ENCODE measurements at regions not wholly inside any gene's neighbourhood (a gene's known extent, or its start where the extent isn't known, plus 50 kb on each side); places are given as distances from the start of the nearest gene placed in this dataset.

DNA sequence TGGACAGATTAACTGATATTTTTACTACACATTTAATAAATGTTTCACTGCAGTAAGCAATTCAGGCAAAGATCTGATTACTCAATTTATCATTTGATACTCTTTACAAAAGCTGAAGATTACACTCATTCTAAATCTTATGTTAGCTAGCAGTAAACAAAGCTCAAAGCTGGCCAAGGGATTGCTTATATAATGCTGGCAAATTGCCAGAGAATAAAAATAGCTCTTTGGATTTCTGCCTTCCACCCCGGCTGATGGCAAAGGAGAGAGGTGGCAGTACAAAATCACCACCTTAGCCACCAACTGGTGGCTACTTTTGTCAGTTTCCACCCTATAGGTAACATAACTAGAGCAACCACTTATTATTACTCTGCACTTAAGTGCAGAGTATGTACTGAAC, 320.5 kb downstream of the FSIP2 start:
- no CpG with 5 or more reads among the region's 1 CpG for WGBS (ENCODE audit: extremely low coverage, insufficient coverage, insufficient read length)

DNA sequence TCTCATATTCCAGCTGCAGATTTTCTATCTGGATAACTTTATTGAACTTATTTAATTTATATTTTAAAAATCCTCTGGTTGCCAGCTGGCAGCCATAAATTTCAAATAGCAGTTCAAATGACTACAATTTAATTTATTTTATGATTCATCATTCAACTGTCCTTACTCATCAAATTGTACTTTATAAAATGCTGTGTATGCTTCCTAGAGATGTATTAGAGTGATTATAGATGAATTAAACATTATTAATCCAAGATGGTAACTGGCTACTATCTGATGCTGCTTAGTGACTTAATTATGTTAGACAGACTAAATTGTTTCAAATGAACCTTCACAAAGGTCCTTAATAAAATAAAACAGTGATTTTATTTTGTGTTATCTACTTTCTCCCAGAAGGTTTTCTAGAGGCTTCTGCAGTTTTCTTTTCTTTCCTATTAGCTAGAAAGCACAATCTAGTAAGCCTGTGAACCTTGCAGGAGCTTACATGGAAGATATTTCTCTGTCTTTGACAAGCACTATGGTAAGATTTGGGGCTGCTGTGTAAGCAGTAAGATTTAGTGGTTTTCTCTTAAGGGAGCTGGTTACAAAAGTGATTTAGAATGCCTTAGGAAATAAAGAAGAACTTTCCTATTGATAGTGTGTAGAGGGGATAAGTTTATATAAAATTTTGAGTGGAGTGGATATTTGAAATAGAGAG, 322.3 kb downstream of the FSIP2 start:
- Histone ChIP-seq H3K4me3 (ENCODE audit: low read depth, low read length) (no peak overlapping the region), H3K4me2 (ENCODE audit: low read length) (no peak overlapping the region), H3K9ac (ENCODE audit: low read length) (no peak overlapping the region), H3K79me2 (ENCODE audit: control insufficient read depth, insufficient read depth, low read length, poor library complexity) (no peaks in the 10 kb centered on the region), H3K27ac (ENCODE audit: low read depth, low read length) (no peak overlapping the region), H2AFZ (ENCODE audit: insufficient read depth, low read length, poor library complexity) (no peak overlapping the region), H3K4me1 (ENCODE audit: control insufficient read depth in 1 of 2, insufficient read depth in 2 of 2, low read length in 2 of 2) (no peaks in the 10 kb centered on the region), H3K4ac (ENCODE audit: low read depth, low read length) (no peak overlapping the region), H3K14ac (ENCODE audit: low read length) (no peak overlapping the region), H3K36me3 (ENCODE audit: control insufficient read depth in 1 of 2, insufficient read depth in 2 of 2, low read length in 2 of 2) (no peaks in the 10 kb centered on the region), H3K9me3 (ENCODE audit: insufficient read depth, low read depth, low read length) (no peaks in the 10 kb centered on the region), H3K18ac (ENCODE audit: low read length) (no peak overlapping the region), H3K27me3 (ENCODE audit: insufficient read depth, low read length) (no peaks in the 10 kb centered on the region), H2BK12ac (ENCODE audit: low read length) (no peak overlapping the region), H2BK120ac (ENCODE audit: insufficient read depth, low read length, poor library complexity) (no peak overlapping the region), H3K23ac (ENCODE audit: low read length) (no peak overlapping the region), H3K79me1 (ENCODE audit: low read length) (no peaks in the 10 kb centered on the region), H4K8ac (ENCODE audit: low read depth, low read length) (no peak overlapping the region), H2AK5ac (ENCODE audit: low read length) (no peak overlapping the region), H2BK5ac (ENCODE audit: low read depth, low read length, poor library complexity) (no peak overlapping the region), H4K12ac (ENCODE audit: low read depth, low read length) (no peak overlapping the region), H4K91ac (ENCODE audit: low read depth, low read length) (no peak overlapping the region)
- DNase-seq = no peak

More for the DNA sequence above, 320.5 kb downstream of the FSIP2 start:
- H3K14ac ChIP-seq (ENCODE audit: low read length) = no peak overlapping the region
- H3K9me3 ChIP-seq (ENCODE audit: insufficient read depth, low read depth, low read length) = no peaks in the 10 kb centered on the region
- no peaks in the 10 kb centered on the region for H3K27me3 ChIP-seq (ENCODE audit: insufficient read depth, low read length)
- H3K79me2 ChIP-seq (ENCODE audit: control insufficient read depth, insufficient read depth, low read length, poor library complexity) = no peaks in the 10 kb centered on the region
- no peak overlapping the region for H4K12ac ChIP-seq (ENCODE audit: low read depth, low read length)
- no peaks in the 10 kb centered on the region for H3K36me3 ChIP-seq (ENCODE audit: control insufficient read depth in 1 of 2, insufficient read depth in 2 of 2, low read length in 2 of 2)
- H2AFZ ChIP-seq (ENCODE audit: insufficient read depth, low read length, poor library complexity) = no peak overlapping the region
- H3K79me1 ChIP-seq (ENCODE audit: low read length) = no peaks in the 10 kb centered on the region
- H3K4me1 ChIP-seq (ENCODE audit: control insufficient read depth in 1 of 2, insufficient read depth in 2 of 2, low read length in 2 of 2) = no peaks in the 10 kb centered on the region
- H4K8ac ChIP-seq (ENCODE audit: low read depth, low read length) = no peak overlapping the region
- H3K4ac ChIP-seq (ENCODE audit: low read depth, low read length) = no peak overlapping the region
- H3K4me3 ChIP-seq (ENCODE audit: low read depth, low read length) = no peak overlapping the region
- H3K9ac ChIP-seq (ENCODE audit: low read length) = no peak overlapping the region
- H2BK120ac ChIP-seq (ENCODE audit: insufficient read depth, low read length, poor library complexity) = no peak overlapping the region
- no peak overlapping the region for H2AK5ac ChIP-seq (ENCODE audit: low read length)
- H2BK5ac ChIP-seq (ENCODE audit: low read depth, low read length, poor library complexity) = no peak overlapping the region
- no peak overlapping the region for H3K4me2 ChIP-seq (ENCODE audit: low read length)
- no peak overlapping the region for H4K91ac ChIP-seq (ENCODE audit: low read depth, low read length)
- H2BK12ac ChIP-seq (ENCODE audit: low read length) = no peak overlapping the region
- no peak overlapping the region for H3K27ac ChIP-seq (ENCODE audit: low read depth, low read length)
- H3K23ac ChIP-seq (ENCODE audit: low read length) = no peak overlapping the region
- no peak for DNase-seq
- no peak overlapping the region for H3K18ac ChIP-seq (ENCODE audit: low read length)

DNA sequence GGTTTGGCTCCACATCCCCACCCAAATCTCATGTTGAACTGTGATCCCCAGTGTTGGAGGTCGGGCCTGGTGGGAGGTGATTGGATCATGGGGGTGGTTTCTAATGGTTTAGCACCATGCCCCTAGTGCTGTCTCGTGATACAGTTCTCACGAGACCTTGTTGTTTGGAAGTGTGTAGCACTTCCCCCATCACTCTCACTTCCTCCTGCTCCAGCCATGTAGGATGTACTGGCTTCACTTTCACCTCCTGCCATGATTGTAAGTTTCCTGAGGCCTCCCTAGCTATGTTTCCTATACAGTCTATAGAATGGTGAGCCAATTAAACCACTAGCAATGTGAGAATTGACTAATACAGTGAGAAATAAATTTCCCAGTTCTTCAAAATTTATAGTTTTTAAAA, 325.9 kb downstream of the FSIP2 start:
- H2AFZ ChIP-seq (ENCODE audit: insufficient read depth, low read length, poor library complexity) = no peak overlapping the region
- H3K27me3 ChIP-seq (ENCODE audit: insufficient read depth, low read length) = no peaks in the 10 kb centered on the region
- H3K9ac ChIP-seq (ENCODE audit: low read length) = no peak overlapping the region
- no peak overlapping the region for H2AK5ac ChIP-seq (ENCODE audit: low read length)
- H3K9me3 ChIP-seq (ENCODE audit: insufficient read depth, low read depth, low read length) = no peaks in the 10 kb centered on the region
- no peak overlapping the region for H3K14ac ChIP-seq (ENCODE audit: low read length)
- no peak overlapping the region for H2BK5ac ChIP-seq (ENCODE audit: low read depth, low read length, poor library complexity)
- DNase-seq = no peak
- WGBS (ENCODE audit: extremely low coverage, insufficient coverage, insufficient read length) = no CpG with 5 or more reads among the region's 3 CpGs
- H3K18ac ChIP-seq (ENCODE audit: low read length) = no peak overlapping the region
- H4K12ac ChIP-seq (ENCODE audit: low read depth, low read length) = no peak overlapping the region
- no peak overlapping the region for H3K4me2 ChIP-seq (ENCODE audit: low read length)
- H3K79me1 ChIP-seq (ENCODE audit: low read length) = no peaks in the 10 kb centered on the region
- no peak overlapping the region for H3K4ac ChIP-seq (ENCODE audit: low read depth, low read length)
- no peak overlapping the region for H3K23ac ChIP-seq (ENCODE audit: low read length)
- H3K79me2 ChIP-seq (ENCODE audit: control insufficient read depth, insufficient read depth, low read length, poor library complexity) = no peaks in the 10 kb centered on the region
- H3K4me3 ChIP-seq (ENCODE audit: low read depth, low read length) = no peak overlapping the region
- no peak overlapping the region for H4K8ac ChIP-seq (ENCODE audit: low read depth, low read length)
- H3K27ac ChIP-seq (ENCODE audit: low read depth, low read length) = no peak overlapping the region
- H3K36me3 ChIP-seq (ENCODE audit: control insufficient read depth in 1 of 2, insufficient read depth in 2 of 2, low read length in 2 of 2) = no peaks in the 10 kb centered on the region
- H4K91ac ChIP-seq (ENCODE audit: low read depth, low read length) = no peak overlapping the region
- H3K4me1 ChIP-seq (ENCODE audit: control insufficient read depth in 1 of 2, insufficient read depth in 2 of 2, low read length in 2 of 2) = no peaks in the 10 kb centered on the region
- H2BK120ac ChIP-seq (ENCODE audit: insufficient read depth, low read length, poor library complexity) = no peak overlapping the region
- H2BK12ac ChIP-seq (ENCODE audit: low read length) = no peak overlapping the region

DNA sequence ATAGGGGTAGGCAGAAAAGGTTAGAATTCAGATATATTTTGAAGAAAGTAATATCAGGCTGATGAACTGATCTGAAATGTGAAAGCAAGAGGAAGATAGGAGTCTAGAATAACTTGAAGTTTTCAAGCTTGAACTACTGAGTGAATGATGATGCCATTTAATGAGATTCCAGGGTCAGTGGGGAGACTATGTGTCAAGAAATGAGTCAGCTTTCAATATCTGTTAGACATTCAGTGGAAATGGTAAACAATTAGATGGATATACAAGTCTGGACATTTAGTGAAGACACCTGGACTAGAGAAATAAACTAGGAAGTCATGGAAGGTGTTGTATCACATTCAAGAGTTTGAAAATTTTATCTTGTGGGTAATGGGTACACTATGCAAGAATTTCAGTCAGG, 326.9 kb downstream of the FSIP2 start:
- Histone ChIP-seq H3K14ac (ENCODE audit: low read length) (no peak overlapping the region), H3K79me1 (ENCODE audit: low read length) (no peaks in the 10 kb centered on the region), H2BK120ac (ENCODE audit: insufficient read depth, low read length, poor library complexity) (no peak overlapping the region), H4K91ac (ENCODE audit: low read depth, low read length) (no peak overlapping the region), H3K4ac (ENCODE audit: low read depth, low read length) (no peak overlapping the region), H3K27me3 (ENCODE audit: insufficient read depth, low read length) (no peaks in the 10 kb centered on the region), H3K4me1 (ENCODE audit: control insufficient read depth in 1 of 2, insufficient read depth in 2 of 2, low read length in 2 of 2) (no peaks in the 10 kb centered on the region), H3K79me2 (ENCODE audit: control insufficient read depth, insufficient read depth, low read length, poor library complexity) (no peaks in the 10 kb centered on the region), H3K9me3 (ENCODE audit: insufficient read depth, low read depth, low read length) (no peaks in the 10 kb centered on the region), H4K8ac (ENCODE audit: low read depth, low read length) (no peak overlapping the region), H3K18ac (ENCODE audit: low read length) (no peak overlapping the region), H2AFZ (ENCODE audit: insufficient read depth, low read length, poor library complexity) (no peak overlapping the region), H3K4me2 (ENCODE audit: low read length) (no peak overlapping the region), H2BK12ac (ENCODE audit: low read length) (no peak overlapping the region), H3K9ac (ENCODE audit: low read length) (no peak overlapping the region), H2AK5ac (ENCODE audit: low read length) (no peak overlapping the region), H3K4me3 (ENCODE audit: low read depth, low read length) (no peak overlapping the region), H3K36me3 (ENCODE audit: control insufficient read depth in 1 of 2, insufficient read depth in 2 of 2, low read length in 2 of 2) (no peaks in the 10 kb centered on the region), H3K23ac (ENCODE audit: low read length) (no peak overlapping the region), H4K12ac (ENCODE audit: low read depth, low read length) (no peak overlapping the region), H2BK5ac (ENCODE audit: low read depth, low read length, poor library complexity) (no peak overlapping the region), H3K27ac (ENCODE audit: low read depth, low read length) (no peak overlapping the region)
- DNase-seq = no peak
